Esophagus muscularis mucosa (tissue), 4 donors: ENCODE measurements at regions not wholly inside any gene's neighbourhood (a gene's known extent, or its start where the extent isn't known, plus 50 kb on each side); places are given as distances from the start of the nearest gene placed in this dataset.

Experiments used
- DNase-seq: peaks from one replicate; pipeline ENCODE4 v3.0.0-alpha.2; 2017; ENCODE audit errors: extremely low spot score
- H3K27ac ChIP-seq, 4 donors: fragments of 200-600 bp; sonication (generic); replicated peaks in 1 of 4; 1 replicate in 3 of 4; 2 replicates in 1 of 4; pipeline ENCODE4 v1.5.1; 2016 to 2019; ENCODE audit warnings: mild to moderate bottlenecking in 1 of 4
- H3K27me3 ChIP-seq, 4 donors: fragments of 200-600 bp; sonication (generic); one replicate each; pipeline versions ENCODE4 v1.5.1 to v1.6.0; 2016 to 2019
- H3K36me3 ChIP-seq, 4 donors: fragments of 200-600 bp; sonication (generic); one replicate each; pipeline ENCODE4 v1.5.1; 2016 to 2019
- H3K4me1 ChIP-seq, 4 donors: fragments of 200-600 bp; sonication (generic); one replicate each; pipeline ENCODE4 v1.5.1; 2016 to 2019
- H3K4me3 ChIP-seq, 4 donors: fragments of 200-600 bp; sonication (generic); 1 replicate in 2 of 4; 2 replicates in 2 of 4; pipeline ENCODE4 v1.5.1; 2016 to 2019; ENCODE audit warnings: mild to moderate bottlenecking in 4 of 4, moderate library complexity in 1 of 4
- H3K9me3 ChIP-seq, 4 donors: fragments of 200-600 bp; sonication (generic); 1 replicate in 3 of 4; 2 replicates in 1 of 4; pipeline ENCODE4 v1.5.1; 2016 to 2019
- CTCF ChIP-seq, 3 experiments: fragments of 200-600 bp in 2 of 3; fragments of 450-650 bp in 1 of 3; sonication (generic) in 2 of 3; IDR thresholded peaks; one replicate each; pipeline ENCODE4 v1.5.1; 2017 to 2019; ENCODE audit warnings: antibody characterized with exemption in 3 of 3, mild to moderate bottlenecking in 2 of 3, moderate library complexity in 1 of 3
- EP300 ChIP-seq: sonication (generic); formaldehyde crosslinking; IDR thresholded peaks from one replicate; pipeline ENCODE4 v1.6.1; 2017; ENCODE audit warnings: antibody characterized with exemption
- POLR2A ChIP-seq: fragments of 450-650 bp; IDR thresholded peaks from one replicate; pipeline ENCODE4 v1.6.1; 2017; ENCODE audit warnings: antibody characterized with exemption, moderate library complexity, mild to moderate bottlenecking, low read depth
- POLR2AphosphoS5 ChIP-seq, 2 donors: sonication (generic); formaldehyde crosslinking; IDR thresholded peaks; one replicate each; pipeline ENCODE4 v1.6.1; 2017; ENCODE audit warnings: antibody characterized with exemption in 2 of 2
- WGBS: methylation state at CpG from one replicate; pipeline ENCODE4 v1.1.5; 2018; 5-methylcytosine and 5-hydroxymethylcytosine counted together
- intact Hi-C: fragments of 100-400 bp; cut with DNase I; formaldehyde crosslinking; loops from one replicate; pipeline ENCODE4 v1.15.1; 2023

- intact Hi-C loops: no loop called here
- no peak for TF ChIP-seq POLR2A
- TF ChIP-seq EP300: no peak
- TF ChIP-seq CTCF (IDR thresholded peaks at IDR 0.05): no peak
- no peak for TF ChIP-seq POLR2AphosphoS5 (IDR thresholded peaks at IDR 0.05)
- Histone ChIP-seq H3K4me1 (no peaks in the 10 kb centered on the region), H3K9me3 (no peaks in the 10 kb centered on the region), H3K27me3 (peaks cover 0 to 36% (median 0%) of the 10 kb centered on the region in 4 donors), H3K4me3 (no peak overlapping the region), H3K27ac (no peak overlapping the region), H3K36me3 (no peaks in the 10 kb centered on the region)
- DNase-seq: no peak
- 60% methylated on average over 1 of the region's 9 CpGs for WGBS
Measured at GRCh38 chr22:47393191-47393590, 630.7 kb downstream of the TBC1D22A start.

GRCh38 chr22:47392729-47393128 lies 630.3 kb downstream of the TBC1D22A start:
- WGBS: 60% methylated on average over 1 of the region's 8 CpGs
- Histone ChIP-seq H3K4me1 (no peaks in the 10 kb centered on the region), H3K9me3 (no peaks in the 10 kb centered on the region), H3K27ac (no peak overlapping the region), H3K27me3 (peaks cover 0 to 40% (median 0%) of the 10 kb centered on the region in 4 donors), H3K36me3 (no peaks in the 10 kb centered on the region), H3K4me3 (no peak overlapping the region)
- no peak for DNase-seq
- no peak for TF ChIP-seq POLR2A
- TF ChIP-seq POLR2AphosphoS5 (IDR thresholded peaks at IDR 0.05): no peak
- TF ChIP-seq CTCF (IDR thresholded peaks at IDR 0.05): no peak
- no peak for TF ChIP-seq EP300
- intact Hi-C loops: no loop called here

- intact Hi-C loops: no loop called here
- 65% methylated on average over 10 of the region's 11 CpGs for whole genome bisulfite sequencing
- Histone ChIP-seq H3K9me3 (no peaks in the 10 kb centered on the region), H3K27ac (no peak overlapping the region), H3K4me1 (no peaks in the 10 kb centered on the region), H3K27me3 (peaks cover 0 to 43% (median 0%) of the 10 kb centered on the region in 4 donors), H3K4me3 (no peak overlapping the region), H3K36me3 (no peaks in the 10 kb centered on the region)
- TF ChIP-seq CTCF (IDR thresholded peaks at IDR 0.05): no peak
- TF ChIP-seq POLR2AphosphoS5 (IDR thresholded peaks at IDR 0.05): no peak
- no peak for TF ChIP-seq EP300
- TF ChIP-seq POLR2A: no peak
- DNase-seq: no peak
Measured at GRCh38 chr22:47392054-47392347, 629.6 kb downstream of the TBC1D22A start.

GRCh38 chr22:47391169-47392053 lies 629.0 kb downstream of the TBC1D22A start:
- no peaks in the 10 kb centered on the region for H3K4me1 ChIP-seq
- no peaks in the 10 kb centered on the region for H3K9me3 ChIP-seq
- TF ChIP-seq EP300 (no peak), CTCF (IDR thresholded peaks at IDR 0.05) (no peak), POLR2A (no peak), POLR2AphosphoS5 (IDR thresholded peaks at IDR 0.05) (no peak)
- peaks cover 0 to 40% (median 0%) of the 10 kb centered on the region in 4 donors for H3K27me3 ChIP-seq
- no peak overlapping the region for H3K27ac ChIP-seq
- H3K36me3 ChIP-seq: no peaks in the 10 kb centered on the region
- intact Hi-C loops: no loop called here
- no peak overlapping the region for H3K4me3 ChIP-seq
- no peak for DNase-seq
- WGBS: 82% methylated on average over 17 of the region's 23 CpGs
